ENCODE measurements at regions not wholly inside any gene's neighbourhood (a gene's known extent, or its start where the extent isn't known, plus 50 kb on each side); places are given as distances from the start of the nearest gene placed in this dataset.

DNA sequence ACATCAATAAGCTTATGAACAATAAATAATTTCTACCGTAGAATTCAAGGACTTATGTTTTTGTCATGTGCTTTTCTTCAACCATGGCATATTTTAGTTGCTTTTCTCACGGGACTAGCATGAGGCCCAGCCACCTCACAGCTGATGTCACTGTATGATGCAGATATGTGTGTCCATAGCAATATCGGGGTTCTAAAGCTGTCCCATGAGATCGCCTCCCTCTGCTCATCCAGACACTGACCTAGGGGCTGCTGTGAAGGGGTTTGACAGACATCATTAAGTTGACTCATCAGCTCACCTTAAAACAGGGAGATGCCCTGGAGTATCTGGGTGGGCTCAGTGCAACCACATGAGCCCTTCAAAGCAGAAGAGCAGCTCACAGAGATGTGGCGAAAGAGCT, 210.3 kb upstream of the AJAP1 start:
- no peak for ATAC-seq
- H3K27me3 ChIP-seq, result peaks cover 0 to 30% (median 0%) of the 10 kb centered on the region in 9 donors

GRCh38 chr1:4447778-4448420, 206.5 kb upstream of the AJAP1 start:
- Histone ChIP-seq H3K27me3 (peaks cover 0 to 22% (median 0%) of the 10 kb centered on the region in 9 donors), H3K4me1 (no peaks in the 10 kb centered on the region), H3K27ac (no peak overlapping the region), H3K4me3 (no peak overlapping the region), H3K36me3 (no peaks in the 10 kb centered on the region), H3K9me3 (no peaks in the 10 kb centered on the region)
- WGBS, 4 donors, result 44 to 71% (median 57%) methylated on average over 11 of the region's 11 CpGs
- intact Hi-C loops (cut with DNase I), result no loop called here
- no peak for ATAC-seq
- no peak for DNase-seq
- no peak for TF ChIP-seq POLR2A (IDR thresholded peaks at IDR 0.05)
- TF ChIP-seq CTCF (IDR thresholded peaks at IDR 0.05), result no peak

More for the DNA sequence above, 210.3 kb upstream of the AJAP1 start:
- no peak overlapping the region for H3K27ac ChIP-seq
- H3K4me3 ChIP-seq, result no peak overlapping the region
- DNase-seq, result no peak
- 65 to 84% (median 79%) methylated on average over 5 of the region's 5 CpGs for WGBS, 4 donors
- H3K9me3 ChIP-seq, result no peaks in the 10 kb centered on the region
- TF ChIP-seq CTCF (IDR thresholded peaks at IDR 0.05) (no peak), POLR2A (IDR thresholded peaks at IDR 0.05) (no peak)
- H3K36me3 ChIP-seq, result no peaks in the 10 kb centered on the region
- H3K4me1 ChIP-seq, result no peaks in the 10 kb centered on the region
- intact Hi-C loops (cut with DNase I), result no loop called here

- no peaks in the 10 kb centered on the region for H3K36me3 ChIP-seq
- no peaks in the 10 kb centered on the region for H3K4me1 ChIP-seq
- no peaks in the 10 kb centered on the region for H3K9me3 ChIP-seq
- no peak for DNase-seq
- no peak overlapping the region for H3K4me3 ChIP-seq
- no peak for TF ChIP-seq POLR2A (IDR thresholded peaks at IDR 0.05)
- no peak overlapping the region for H3K27ac ChIP-seq
- peaks cover 0 to 18% (median 0%) of the 10 kb centered on the region in 9 donors for H3K27me3 ChIP-seq
- intact Hi-C loops (cut with DNase I), result no loop called here
- WGBS, 4 donors, result 77 to 83% (median 81%) methylated on average over 5 of the region's 5 CpGs
- ATAC-seq, result no peak
Observed at GRCh38 chr1:4449972-4450371, 204.4 kb upstream of the AJAP1 start.

- TF ChIP-seq CTCF (IDR thresholded peaks at IDR 0.05) (no peak), POLR2A (IDR thresholded peaks at IDR 0.05) (no peak)
- DNase-seq, result no peak
- no peaks in the 10 kb centered on the region for H3K4me1 ChIP-seq
Observed at GRCh38 chr1:4452701-4453100, 201.7 kb upstream of the AJAP1 start.

GRCh38 chr1:4460052-4460451, 194.4 kb upstream of the AJAP1 start:
- no peak for DNase-seq
- ATAC-seq, result no peak
- intact Hi-C loops (cut with DNase I), result no loop called here

More at GRCh38 chr1:4452701-4453100, 201.7 kb upstream of the AJAP1 start:
- intact Hi-C loops (cut with DNase I), result no loop called here
- peaks cover 0 to 8% (median 0%) of the 10 kb centered on the region in 9 donors for H3K27me3 ChIP-seq
- H3K9me3 ChIP-seq, result peaks cover 0 to 4% (median 0%) of the 10 kb centered on the region in 12 donors
- no peaks in the 10 kb centered on the region for H3K36me3 ChIP-seq
- no peak overlapping the region for H3K4me3 ChIP-seq
- no peak for ATAC-seq
- H3K27ac ChIP-seq, result no peak overlapping the region
- 69 to 83% (median 76%) methylated on average over 1 of the region's 1 CpG for WGBS, 4 donors

More at GRCh38 chr1:4460052-4460451, 194.4 kb upstream of the AJAP1 start:
- no peak for TF ChIP-seq POLR2A (IDR thresholded peaks at IDR 0.05)
- Histone ChIP-seq H3K36me3 (no peaks in the 10 kb centered on the region), H3K4me1 (peaks cover 0 to 16% (median 5%) of the 10 kb centered on the region in 12 donors), H3K27me3 (no peaks in the 10 kb centered on the region), H3K27ac (no peak overlapping the region), H3K4me3 (no peak overlapping the region), H3K9me3 (peaks cover 0 to 5% (median 0%) of the 10 kb centered on the region in 12 donors)
- WGBS, 4 donors, result 74 to 88% (median 79%) methylated on average over 4 to 5 of the region's 5 CpGs
